DMS114 treated with DMSO at 0.1 percent for 48 hours (cell line): ENCODE measurements at regions not wholly inside any gene's neighbourhood (a gene's known extent, or its start where the extent isn't known, plus 50 kb on each side); places are given as distances from the start of the nearest gene placed in this dataset.
"Not testable (repeated sequence)": the region's sequence is repeated elsewhere in the genome, so short reads cannot be mapped to it uniquely, and the experiment has no call there.

Experiments used
- DNase-seq: peaks from one replicate; lab custom pipeline; 2025; ENCODE audit not compliant: unreplicated experiment; lab: John Stamatoyannopoulos, UW

GRCh38 chr6:82118150-82118562, 129.4 kb downstream of the IBTK start:
- no peak for DNase-seq

GRCh38 chr6:82114748-82115147, 132.8 kb downstream of the IBTK start:
- no peak for DNase-seq

- no peak for DNase-seq
Measured at GRCh38 chr6:82113231-82113630, 134.3 kb downstream of the IBTK start.

GRCh38 chr6:82111818-82112217, 135.7 kb downstream of the IBTK start:
- no peak for DNase-seq

- DNase-seq = no peak
Measured at GRCh38 chr6:82111114-82111513, 136.4 kb downstream of the IBTK start.

- not testable (repeated sequence) for DNase-seq
Measured at GRCh38 chr6:82103171-82103570, 144.4 kb downstream of the IBTK start.

GRCh38 chr6:82101374-82102114, 146.0 kb downstream of the IBTK start:
- DNase-seq = not testable (repeated sequence)

GRCh38 chr6:82100763-82101162, 146.8 kb downstream of the IBTK start:
- DNase-seq = not testable (repeated sequence)

GRCh38 chr6:82097676-82098075, 149.9 kb downstream of the IBTK start:
- no peak for DNase-seq

GRCh38 chr6:82095091-82095490, 152.5 kb downstream of the IBTK start:
- DNase-seq = no peak

GRCh38 chr6:82094166-82094806, 153.3 kb downstream of the IBTK start:
- DNase-seq = no peak

GRCh38 chr6:82088978-82089771, 158.4 kb downstream of the IBTK start:
- DNase-seq = no peak

GRCh38 chr6:82086944-82087343, 160.6 kb downstream of the IBTK start:
- no peak for DNase-seq

- DNase-seq = no peak
Measured at GRCh38 chr6:82085701-82086100, 161.8 kb downstream of the IBTK start.

- DNase-seq = no peak
Measured at GRCh38 chr6:82084324-82084920, 163.1 kb downstream of the IBTK start.

- DNase-seq = no peak
Measured at GRCh38 chr6:82083646-82084045, 163.9 kb downstream of the IBTK start.

- DNase-seq = no peak
Measured at GRCh38 chr6:82080767-82081166, 166.8 kb downstream of the IBTK start.

- DNase-seq = no peak
Measured at GRCh38 chr6:82078286-82078908, 169.1 kb downstream of the IBTK start.

- DNase-seq = no peak
Measured at GRCh38 chr6:82076916-82077315, 170.6 kb downstream of the IBTK start.

- DNase-seq = no peak
Measured at GRCh38 chr6:82074556-82074955, 173.0 kb downstream of the IBTK start.

GRCh38 chr6:82073484-82073883, 174.1 kb downstream of the IBTK start:
- DNase-seq = no peak
